GM11168 (cell line): ENCODE measurements at regions not wholly inside any gene's neighbourhood (a gene's known extent, or its start where the extent isn't known, plus 50 kb on each side); places are given as distances from the start of the nearest gene placed in this dataset.
"Not testable (repeated sequence)": the region's sequence is repeated elsewhere in the genome, so short reads cannot be mapped to it uniquely, and the experiment has no call there.

Source experiments
- in situ Hi-C: fragments of 300-500 bp; cut with MboI; formaldehyde crosslinking; loops from one replicate; pipeline ENCODE4 v1.12.0; 2022; ENCODE audit warnings: low sequenced_read_pairs; ENCODE audit not compliant: unreplicated experiment

GRCh38 chr13:97853550-97853949 is 99.9 kb upstream of the IPO5 start:
- in situ Hi-C loops = loop anchor here (25.0 kb wide), 1 partner anchor 834 kb away; no protein-coding TSS in a partner anchor

DNA sequence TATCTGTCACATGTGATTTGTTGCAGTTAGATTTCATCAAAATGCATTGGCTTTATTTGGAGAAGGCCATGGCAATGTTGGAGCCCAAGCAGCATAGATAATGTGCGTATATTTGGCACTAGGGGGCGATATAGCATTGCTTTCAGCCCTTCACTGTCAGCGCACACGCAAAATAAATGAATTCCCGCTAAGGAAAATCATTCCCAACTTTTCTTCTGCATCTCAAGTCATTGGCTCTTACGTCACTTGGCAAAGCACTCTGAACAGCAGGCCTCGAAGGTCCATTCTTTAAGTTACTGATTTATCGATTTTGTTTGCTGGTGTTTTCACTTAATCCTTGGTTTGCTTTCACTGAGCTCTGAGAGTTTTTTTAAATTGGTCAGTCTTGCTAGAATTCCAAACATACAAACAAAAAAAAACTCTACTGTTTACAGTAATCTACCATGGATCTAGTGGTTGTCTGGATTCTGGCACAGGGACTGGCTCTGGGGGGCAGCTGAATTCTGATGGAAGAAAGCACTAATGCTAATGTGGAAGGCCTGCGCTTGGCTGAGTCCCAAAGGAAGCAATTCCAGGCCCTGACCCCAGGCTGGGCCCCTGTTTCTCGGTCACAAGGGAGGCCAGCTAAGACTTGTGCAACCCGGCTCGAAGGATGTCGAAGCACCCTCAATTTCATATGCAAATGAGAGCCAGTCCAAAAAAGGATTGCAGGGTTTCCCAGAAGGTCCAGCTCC is 97.7 kb upstream of the IPO5 start:
- in situ Hi-C loops = loop anchor here (25.0 kb wide), 1 partner anchor 832 kb away; no protein-coding TSS in a partner anchor

DNA sequence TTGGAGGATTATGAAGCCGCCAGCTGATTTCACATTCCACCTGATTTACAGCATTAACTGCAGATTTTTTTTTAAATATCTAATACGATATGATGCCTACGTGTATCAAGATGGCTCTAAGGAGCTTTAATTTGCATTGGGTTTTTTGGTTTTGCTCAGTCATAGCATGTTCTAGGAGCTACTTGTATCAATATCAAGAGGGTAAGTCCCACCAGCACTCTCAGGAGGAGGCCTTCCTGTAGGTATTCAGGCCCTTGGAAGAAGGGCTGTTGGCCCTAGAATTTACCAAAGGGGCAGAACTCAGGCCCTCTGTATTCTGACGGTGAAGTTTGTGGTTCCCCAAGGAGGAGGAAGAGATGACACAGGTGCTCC is 97.2 kb upstream of the IPO5 start:
- in situ Hi-C loops = loop anchor here (25.0 kb wide), 1 partner anchor 831 kb away; no protein-coding TSS in a partner anchor

GRCh38 chr13:97858161-97858560 is 95.3 kb upstream of the IPO5 start:
- in situ Hi-C loops = loop anchor here (25.0 kb wide), 1 partner anchor 829 kb away; no protein-coding TSS in a partner anchor

DNA sequence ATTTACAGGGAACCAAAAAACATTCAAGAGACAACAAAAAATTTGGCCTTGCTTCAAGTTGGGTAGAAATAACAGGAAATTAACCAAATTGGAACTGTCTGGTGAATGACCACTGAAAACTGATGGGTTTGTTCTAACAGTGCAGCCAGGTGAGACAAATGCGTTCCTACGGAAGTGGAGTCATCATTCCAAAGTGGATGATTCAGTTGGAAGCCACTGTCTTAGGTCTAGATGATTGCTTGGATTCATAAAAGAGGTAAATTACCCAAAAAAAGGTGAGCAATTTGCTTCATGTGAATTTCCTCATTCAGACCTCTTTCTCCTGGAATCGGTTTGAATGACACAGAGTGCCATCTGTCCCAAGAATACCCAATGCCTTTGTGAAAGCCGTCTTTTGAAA is 87.1 kb upstream of the IPO5 start:
- in situ Hi-C loops = loop anchor here (25.0 kb wide), 1 partner anchor 821 kb away; no protein-coding TSS in a partner anchor

DNA sequence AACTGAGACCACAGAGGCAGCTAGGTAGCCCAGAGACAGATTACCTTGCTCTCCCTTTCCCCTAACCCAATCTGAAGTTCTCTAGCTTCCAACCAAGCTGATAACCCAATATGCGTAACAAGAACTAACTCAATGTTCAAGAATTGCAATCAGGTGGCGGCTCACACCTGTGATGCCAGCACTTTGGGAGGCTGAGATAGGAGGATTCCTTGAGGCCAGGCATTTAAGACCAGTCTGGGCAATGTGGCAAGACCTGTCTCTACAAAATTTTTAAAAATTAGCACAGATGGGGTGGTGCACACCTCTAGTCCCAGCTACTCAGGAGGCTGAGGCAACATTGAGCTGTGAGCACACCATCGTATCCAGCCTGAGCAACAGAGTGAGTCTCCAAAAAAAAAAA is 86.7 kb upstream of the IPO5 start:
- in situ Hi-C loops = loop anchor here (25.0 kb wide), 1 partner anchor 821 kb away; no protein-coding TSS in a partner anchor

- in situ Hi-C loops = loop anchor here (25.0 kb wide), 1 partner anchor 814 kb away; no protein-coding TSS in a partner anchor
Observed at GRCh38 chr13:97873398-97873797, 80.1 kb upstream of the IPO5 start.

DNA sequence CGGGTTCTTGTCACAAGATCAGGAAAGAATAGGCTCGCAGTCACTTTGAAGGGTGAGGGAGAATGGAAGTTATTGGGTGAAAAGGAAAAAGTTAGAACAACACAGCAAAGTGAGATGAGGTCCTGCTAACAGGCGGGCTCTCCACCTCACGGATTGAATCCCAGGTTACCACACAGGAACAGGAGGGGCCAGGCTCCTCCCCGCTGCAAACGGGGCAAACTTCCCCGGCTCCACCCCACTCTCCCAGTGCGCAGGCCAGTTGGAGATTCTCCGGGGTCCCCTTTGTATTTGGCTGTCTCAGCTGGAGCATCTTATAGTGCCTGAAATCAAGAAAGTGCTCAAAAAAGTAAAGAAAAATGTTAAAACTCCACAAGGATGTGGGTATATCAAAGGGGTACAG is 78.3 kb upstream of the IPO5 start:
- in situ Hi-C loops = no loop called here

- in situ Hi-C loops = no loop called here
Observed at GRCh38 chr13:97875911-97876310, 77.6 kb upstream of the IPO5 start.

DNA sequence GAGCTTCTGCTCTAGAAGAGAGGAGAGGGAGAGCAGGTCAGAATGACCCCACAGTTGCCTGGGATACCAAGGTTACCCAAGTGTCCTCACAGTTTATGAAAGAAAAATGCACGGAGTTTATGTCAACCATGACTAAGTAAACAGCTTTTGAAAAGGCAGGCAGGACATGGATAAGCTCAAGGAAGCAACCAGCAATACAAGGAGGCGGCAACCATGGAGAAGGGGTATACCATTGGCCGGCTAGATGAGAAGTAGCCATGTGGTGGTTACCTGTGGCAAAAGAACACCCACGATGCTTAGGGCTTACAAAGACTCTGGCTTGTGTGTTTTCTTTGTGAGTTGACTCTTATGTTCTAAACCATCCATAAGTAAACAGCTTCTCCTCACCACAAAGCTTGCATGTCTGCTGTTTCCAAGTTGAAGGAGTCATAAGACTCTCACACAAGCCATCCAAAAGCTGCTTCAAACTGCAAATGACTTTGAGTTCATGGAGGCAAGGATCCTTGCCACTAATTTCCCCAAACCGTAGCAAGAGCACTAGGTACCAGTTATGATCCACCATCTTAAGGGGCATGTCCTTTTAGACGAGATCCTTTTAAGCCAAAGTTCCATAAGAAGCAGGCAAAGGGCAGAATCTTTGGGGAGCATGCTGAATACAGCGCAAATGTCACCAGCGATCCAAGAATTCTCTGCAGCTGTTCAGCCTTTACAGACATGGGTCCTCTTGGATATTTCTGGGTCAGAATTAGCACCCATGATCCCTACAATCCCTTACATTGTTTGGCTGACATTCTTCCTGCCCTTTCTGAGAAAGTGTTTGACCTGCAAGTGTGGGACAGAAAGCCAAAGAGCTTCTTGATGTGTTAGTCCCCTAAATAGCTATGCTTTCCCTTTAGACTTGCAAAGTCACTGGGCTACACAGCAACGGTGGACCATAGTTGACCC is 74.8 kb upstream of the IPO5 start:
- in situ Hi-C loops = no loop called here

- in situ Hi-C loops = no loop called here
Observed at GRCh38 chr13:97879646-97880310, 73.7 kb upstream of the IPO5 start.

DNA sequence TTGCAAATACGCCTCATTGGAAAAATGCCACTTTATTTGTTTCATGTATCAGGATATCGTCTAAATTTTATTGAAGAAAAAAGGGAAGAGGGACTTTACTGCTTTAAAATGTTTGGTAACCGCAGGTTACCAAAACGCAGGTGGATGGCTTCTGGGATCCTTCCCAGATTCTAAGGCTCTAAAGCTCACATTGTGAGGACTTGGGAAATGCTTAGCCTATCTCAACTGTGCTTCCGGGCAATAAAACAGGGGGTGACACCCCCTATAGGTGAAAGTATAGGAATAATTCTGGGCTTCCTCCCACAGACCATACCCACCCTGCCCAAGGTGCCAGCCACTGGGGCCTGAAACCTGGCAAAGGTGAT is 73.2 kb upstream of the IPO5 start:
- in situ Hi-C loops = no loop called here

DNA sequence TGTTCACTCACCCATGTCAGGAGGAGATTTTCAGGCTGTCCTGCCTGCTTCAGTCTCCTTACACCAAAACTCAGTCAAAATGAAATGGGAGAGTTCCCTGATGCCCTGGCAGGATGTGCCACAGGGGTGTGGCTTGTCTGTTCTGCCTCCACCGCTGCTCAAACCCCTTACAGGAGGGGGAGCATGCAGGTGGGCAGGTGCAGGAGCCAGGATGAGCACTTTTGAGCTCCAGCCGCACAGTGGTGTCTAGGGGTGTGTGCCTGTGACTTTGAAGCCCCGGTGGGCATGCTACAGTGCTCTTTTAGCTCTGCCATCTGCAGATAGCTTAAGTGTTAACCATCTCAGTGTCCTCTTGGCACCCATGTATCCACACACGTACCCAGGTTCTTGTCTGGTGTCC is 71.9 kb upstream of the IPO5 start:
- in situ Hi-C loops = no loop called here

DNA sequence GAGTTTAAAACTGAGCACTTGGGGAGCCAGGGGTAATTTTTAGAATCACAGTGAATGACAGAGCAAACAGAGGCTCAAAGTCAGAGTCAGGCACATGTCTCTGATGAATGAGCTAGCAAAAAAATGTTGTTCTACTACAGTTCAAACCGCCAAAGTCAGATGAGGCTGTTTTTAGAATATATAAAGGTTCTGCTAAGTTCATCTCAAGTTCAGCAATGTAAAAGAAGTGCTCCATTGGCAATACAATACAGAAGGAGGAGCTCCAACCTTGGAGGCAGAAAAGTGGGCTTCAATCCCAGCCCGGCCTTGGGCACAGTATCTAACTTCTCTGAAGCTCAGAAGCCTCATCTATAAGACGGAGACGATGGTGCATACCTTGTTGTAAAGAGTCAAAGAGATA is 70.1 kb upstream of the IPO5 start:
- in situ Hi-C loops = no loop called here

GRCh38 chr13:97884707-97885468 is 68.6 kb upstream of the IPO5 start:
- in situ Hi-C loops = no loop called here

- in situ Hi-C loops = no loop called here
Observed at GRCh38 chr13:97885641-97886040, 67.8 kb upstream of the IPO5 start.

DNA sequence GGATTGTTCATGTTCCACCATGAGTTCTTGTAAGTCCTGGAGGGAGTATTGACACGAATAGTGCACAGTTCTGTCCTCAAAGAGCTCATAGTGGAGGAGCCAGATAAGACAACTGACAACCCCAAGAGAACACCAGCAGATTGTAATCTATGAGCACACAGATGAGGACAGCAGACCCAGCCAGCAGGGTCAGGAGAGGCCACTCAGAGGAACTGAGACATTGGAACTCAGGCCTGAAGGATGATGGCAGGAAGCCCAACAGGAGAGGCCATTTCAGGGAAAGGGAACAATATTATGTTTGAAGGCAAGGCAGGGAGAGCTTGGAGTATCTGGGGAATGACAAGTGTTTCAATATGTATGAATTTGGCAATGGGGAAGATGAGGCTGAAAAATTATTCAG is 63.7 kb upstream of the IPO5 start:
- in situ Hi-C loops = no loop called here

DNA sequence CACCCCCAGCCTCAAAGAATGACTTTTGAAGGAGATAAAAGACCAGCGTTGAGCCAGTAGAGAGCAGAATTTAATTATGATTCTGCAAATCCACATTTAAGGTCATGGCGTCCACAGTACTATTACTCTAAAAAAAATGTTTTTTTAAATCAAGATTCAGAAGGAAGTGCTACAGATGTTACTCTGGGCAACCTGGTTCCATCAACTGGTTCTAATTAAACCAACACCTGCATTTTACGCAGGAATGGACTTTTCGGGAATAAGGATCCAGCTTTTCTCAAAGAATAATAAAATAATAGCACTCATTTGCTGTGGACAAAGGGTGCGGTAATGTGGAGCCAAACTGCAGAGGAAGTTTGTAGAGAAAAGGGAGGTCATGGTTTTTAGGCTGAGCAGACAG is 62.9 kb upstream of the IPO5 start:
- in situ Hi-C loops = no loop called here

- in situ Hi-C loops = not testable (repeated sequence)
Observed at GRCh38 chr13:97891964-97892363, 61.5 kb upstream of the IPO5 start.

- in situ Hi-C loops = no loop called here
Observed at GRCh38 chr13:97892717-97893116, 60.8 kb upstream of the IPO5 start.
